ENCODE measurements at regions not wholly inside any gene's neighbourhood (a gene's known extent, or its start where the extent isn't known, plus 50 kb on each side); places are given as distances from the start of the nearest gene placed in this dataset.
"Not testable (repeated sequence)": the region's sequence is repeated elsewhere in the genome, so short reads cannot be mapped to it uniquely, and the experiment has no call there.

- DNase-seq (ENCODE audit: low spot score): no peak
Measured at GRCh38 chr10:2342206-2342605, 604.9 kb upstream of the ADARB2 start.

GRCh38 chr10:2340831-2341647, 603.7 kb upstream of the ADARB2 start:
- no peak for DNase-seq (ENCODE audit: low spot score)

GRCh38 chr10:2335626-2336025, 598.3 kb upstream of the ADARB2 start:
- no peak for DNase-seq (ENCODE audit: low spot score)

- no peak for DNase-seq (ENCODE audit: low spot score)
Measured at GRCh38 chr10:2334575-2334974, 597.2 kb upstream of the ADARB2 start.

- DNase-seq (ENCODE audit: low spot score): no peak
Measured at GRCh38 chr10:2329082-2329481, 591.8 kb upstream of the ADARB2 start.

- DNase-seq (ENCODE audit: low spot score): no peak
Measured at GRCh38 chr10:2326411-2326810, 589.1 kb upstream of the ADARB2 start.

GRCh38 chr10:2315045-2315485, 577.7 kb upstream of the ADARB2 start:
- not testable (repeated sequence) for DNase-seq (ENCODE audit: low spot score)

GRCh38 chr10:2306081-2306480, 568.8 kb upstream of the ADARB2 start:
- no peak for DNase-seq (ENCODE audit: low spot score)

GRCh38 chr10:2303169-2303568, 565.8 kb upstream of the ADARB2 start:
- no peak for DNase-seq (ENCODE audit: low spot score)

- DNase-seq (ENCODE audit: low spot score): no peak
Measured at GRCh38 chr10:2301227-2301626, 563.9 kb upstream of the ADARB2 start.

GRCh38 chr10:2300231-2300630, 562.9 kb upstream of the ADARB2 start:
- no peak for DNase-seq (ENCODE audit: low spot score)

- no peak for DNase-seq (ENCODE audit: low spot score)
Measured at GRCh38 chr10:2296179-2296891, 559.0 kb upstream of the ADARB2 start.

GRCh38 chr10:2294739-2295138, 557.4 kb upstream of the ADARB2 start:
- DNase-seq (ENCODE audit: low spot score): no peak

GRCh38 chr10:2284071-2284470, 546.7 kb upstream of the ADARB2 start:
- DNase-seq (ENCODE audit: low spot score): no peak

GRCh38 chr10:2282202-2282601, 544.9 kb upstream of the ADARB2 start:
- DNase-seq (ENCODE audit: low spot score): no peak

- DNase-seq (ENCODE audit: low spot score): no peak
Measured at GRCh38 chr10:2280713-2281300, 543.5 kb upstream of the ADARB2 start.

- DNase-seq (ENCODE audit: low spot score): no peak
Measured at GRCh38 chr10:2279711-2280110, 542.4 kb upstream of the ADARB2 start.

- no peak for DNase-seq (ENCODE audit: low spot score)
Measured at GRCh38 chr10:2278363-2278762, 541.0 kb upstream of the ADARB2 start.

GRCh38 chr10:2263561-2263960, 526.2 kb upstream of the ADARB2 start:
- DNase-seq (ENCODE audit: low spot score): no peak

GRCh38 chr10:2262878-2263277, 525.6 kb upstream of the ADARB2 start:
- no peak for DNase-seq (ENCODE audit: low spot score)

- no peak for DNase-seq (ENCODE audit: low spot score)
Measured at GRCh38 chr10:2262333-2262732, 525.0 kb upstream of the ADARB2 start.

- DNase-seq (ENCODE audit: low spot score): no peak
Measured at GRCh38 chr10:2256241-2256640, 518.9 kb upstream of the ADARB2 start.

- DNase-seq (ENCODE audit: low spot score): no peak
Measured at GRCh38 chr10:2252096-2252495, 514.8 kb upstream of the ADARB2 start.

Measured in activated CD4-positive, alpha-beta T cell treated with anti-CD3 and anti-CD28 coated beads, Interleukin-2, Interleukin-4, amounts not matched to agents 100 ng/mL and 50 ng/mL, durations not matched to agents 16 hours and 8 hours (primary cell).